HepG2 (cell line): ENCODE measurements at regions not wholly inside any gene's neighbourhood (a gene's known extent, or its start where the extent isn't known, plus 50 kb on each side); places are given as distances from the start of the nearest gene placed in this dataset.
A peak's percentile ranks its signal among the peaks of the same experiment; 100 is the strongest.

Source experiments
- ATAC-seq: fragments of 200-7000 bp; cut with Tn5 transposase; 3 replicates; pipeline ENCODE4 v1.9.1; 2020; ENCODE audit warnings: mild to moderate bottlenecking, moderate library complexity
- BruUV-seq: library from RNA; stranded (reverse); fragments of 400-500 nt; replicated peaks from 2 replicates; lab custom pipeline; 2021; lab: Mats Ljungman, UMichigan
- CTCF ChIA-PET: fragments of 300-600 bp; formaldehyde crosslinking; extraction: SDS; loops from one replicate; lab custom pipeline; 2021; ENCODE audit warnings: low total read pairs, inconsistent platforms, low intra/inter-chr PET ratio; lab: Yijun Ruan, JAX
- POLR2A ChIA-PET: fragments of 350-600 bp; sonication (Branson Sonifier 250); formaldehyde crosslinking; loops from one replicate; lab custom pipeline; 2020; ENCODE audit warnings: antibody characterized with exemption, inconsistent platforms; lab: Yijun Ruan, JAX
- DNase-seq: peaks from one replicate; pipeline ENCODE4 v3.0.0-alpha.2; 2015; ENCODE audit warnings: low spot score
- FAIRE-seq: peaks from 3 replicates; lab custom pipeline; 2011; peaks lifted over from hg19 to GRCh38; lab: Jason Lieb, UNC
- H2AFZ ChIP-seq: one replicate; pipeline ENCODE4 v1.6.1; 2011; ENCODE audit warnings: low read length, inconsistent platforms
- H3K27ac ChIP-seq: fragments of 300-600 bp; 3 replicates; pipeline ENCODE4 v1.8.0; 2011; ENCODE audit warnings: mixed run types, mild to moderate bottlenecking, mixed read lengths, low read length, inconsistent platforms; ENCODE audit not compliant: insufficient read depth; ENCODE audit errors: extremely low read length
- H3K27me3 ChIP-seq, 2 experiments: fragments of 200-600 bp in 1 of 2; 2 replicates in 1 of 2; 3 replicates in 1 of 2; pipeline versions ENCODE4 v1.6.0 to v1.8.0; 2011; ENCODE audit warnings: low read length in 2 of 2, mild to moderate bottlenecking in 2 of 2, moderate library complexity in 2 of 2, inconsistent platforms in 1 of 2; ENCODE audit not compliant: insufficient read depth in 2 of 2, control insufficient read depth in 1 of 2
- H3K36me3 ChIP-seq, 2 experiments: fragments of 200-600 bp in 1 of 2; replicated peaks in 1 of 2; 2 replicates in 1 of 2; 3 replicates in 1 of 2; pipeline versions ENCODE4 v1.5.1 to v1.8.0; 2011; ENCODE audit warnings: low read length in 2 of 2, inconsistent platforms in 1 of 2; ENCODE audit not compliant: insufficient read depth in 2 of 2, control insufficient read depth in 1 of 2
- H3K4me1 ChIP-seq: 2 replicates; pipeline ENCODE4 v1.5.1; 2012; ENCODE audit warnings: low read length, inconsistent platforms; ENCODE audit not compliant: insufficient read depth
- H3K4me2 ChIP-seq: 2 replicates; pipeline ENCODE4 v1.6.0; 2011; ENCODE audit warnings: low read depth, low read length, inconsistent platforms
- H3K4me3 ChIP-seq, 3 experiments: fragments of 200-600 bp in 1 of 3; sonication (generic), shearing (Covaris generic) in 1 of 3; replicated peaks in 1 of 3; 2 replicates each; pipeline ENCODE4 v1.5.1; 2011 to 2016; ENCODE audit warnings: low read length in 3 of 3, inconsistent platforms in 2 of 3, low read depth in 2 of 3, mild to moderate bottlenecking in 2 of 3, control low read depth in 1 of 3, mixed read lengths in 1 of 3; ENCODE audit not compliant: insufficient read depth in 1 of 3
- H3K79me2 ChIP-seq: one replicate; pipeline ENCODE4 v1.6.1; 2011; ENCODE audit warnings: low read length, inconsistent platforms; ENCODE audit not compliant: insufficient read depth
- H3K9ac ChIP-seq: 2 replicates; pipeline ENCODE4 v1.6.0; 2011; ENCODE audit warnings: mild to moderate bottlenecking, low read depth, low read length, inconsistent platforms; ENCODE audit not compliant: insufficient read depth
- H3K9me3 ChIP-seq: 2 replicates; pipeline ENCODE4 v1.5.1; 2012; ENCODE audit warnings: mild to moderate bottlenecking, low read length
- H4K20me1 ChIP-seq: 2 replicates; pipeline ENCODE4 v1.6.0; 2011; ENCODE audit warnings: inconsistent platforms, mild to moderate bottlenecking, low read length, moderate library complexity; ENCODE audit not compliant: insufficient read depth
- ATF7 ChIP-seq, 2 experiments: fragments of 450-650 bp in 1 of 2; sonication (generic) in 1 of 2; formaldehyde crosslinking in 1 of 2; IDR thresholded peaks; 2 replicates each; pipeline versions ENCODE4 v1.4.0 to v1.6.1; 2016 to 2020; ENCODE audit warnings: antibody characterized with exemption in 1 of 2, mild to moderate bottlenecking in 1 of 2, missing genetic modification reagents in 1 of 2
- CREB1 ChIP-seq, 2 experiments: fragments of 450-650 bp in 1 of 2; IDR thresholded peaks; 2 replicates each; pipeline ENCODE4 v1.6.1; 2016 to 2017; ENCODE audit warnings: control low read depth in 1 of 2, mild to moderate bottlenecking in 1 of 2, missing compliant biosample characterization in 1 of 2, missing genetic modification characterization in 1 of 2
- IKZF5 ChIP-seq: IDR thresholded peaks from 2 replicates; pipeline ENCODE4 v1.6.1; 2018; ENCODE audit warnings: missing genetic modification reagents, mild to moderate bottlenecking, missing compliant biosample characterization
- KAT2B ChIP-seq: fragments of 150-350 bp; IDR thresholded peaks from 2 replicates; pipeline ENCODE4 v1.6.1; 2014; ENCODE audit warnings: low read depth, low read length, borderline replicate concordance
- PRPF4 ChIP-seq: fragments of 200-400 bp; formaldehyde crosslinking; IDR thresholded peaks from 2 replicates; pipeline ENCODE4 v1.6.1; 2016; ENCODE audit warnings: low read length, low read depth; ENCODE audit not compliant: poor library complexity, severe bottlenecking
- SIN3B ChIP-seq: fragments of 150-350 bp; IDR thresholded peaks from 2 replicates; pipeline ENCODE4 v1.6.1; 2014; ENCODE audit warnings: low read length
- SIX4 ChIP-seq: sonication (generic); formaldehyde crosslinking; IDR thresholded peaks from 2 replicates; pipeline ENCODE4 v1.4.0; 2020; ENCODE audit warnings: missing genetic modification reagents
- SKIL ChIP-seq: sonication (generic); formaldehyde crosslinking; IDR thresholded peaks from 2 replicates; pipeline ENCODE4 v1.8.0; 2022; ENCODE audit warnings: missing genetic modification reagents, mild to moderate bottlenecking, moderate library complexity, borderline replicate concordance
- ZFP37 ChIP-seq: sonication (generic); formaldehyde crosslinking; IDR thresholded peaks from 2 replicates; pipeline ENCODE4 v1.4.0; 2020; ENCODE audit warnings: missing genetic modification reagents, borderline replicate concordance
- ZNF280B ChIP-seq: sonication (generic); formaldehyde crosslinking; IDR thresholded peaks from 2 replicates; pipeline ENCODE4 v1.5.0; 2020; ENCODE audit warnings: missing genetic modification reagents, mild to moderate bottlenecking, borderline replicate concordance
- ZNF343 ChIP-seq: sonication (generic); formaldehyde crosslinking; IDR thresholded peaks from 2 replicates; pipeline ENCODE4 v1.4.0; 2020; ENCODE audit warnings: mild to moderate bottlenecking, missing genetic modification reagents
- ZNF350 ChIP-seq: sonication (generic); formaldehyde crosslinking; IDR thresholded peaks from 2 replicates; pipeline ENCODE4 v1.4.0; 2020; ENCODE audit warnings: mild to moderate bottlenecking, low read depth, missing genetic modification reagents, borderline replicate concordance
- ZNF883 ChIP-seq: sonication (generic); formaldehyde crosslinking; IDR thresholded peaks from 2 replicates; pipeline ENCODE4 v1.5.1; 2020; ENCODE audit warnings: mild to moderate bottlenecking, missing genetic modification reagents; ENCODE audit errors: not compliant biosample characterization
- WGBS: methylation state at CpG from one replicate; pipeline ENCODE4 v1.1.6; 2017; ENCODE audit warnings: low lambda C conversion rate; 5-methylcytosine and 5-hydroxymethylcytosine counted together
- in situ Hi-C: cut with HindIII; loops from 2 replicates; pipeline ENCODE4 v1.10.0; 2017; ENCODE audit warnings: low pct_unique_long_range_greater_than_20kb; ENCODE audit not compliant: extremely low pct_ligation_motif_present
- intact Hi-C: fragments of 100-400 bp; cut with micrococcal nuclease; formaldehyde crosslinking; loops from one replicate; pipeline ENCODE4 v1.10.0; 2022; ENCODE audit not compliant: unreplicated experiment
- TF ChIP-seq, protein P1 (sequence below): sonication (generic); formaldehyde crosslinking; IDR thresholded peaks from 2 replicates; pipeline ENCODE4 v1.5.1; 2020; ENCODE audit warnings: missing genetic modification reagents, mild to moderate bottlenecking, borderline replicate concordance

- no peaks in the 10 kb centered on the region for H4K20me1 ChIP-seq
- TF ChIP-seq IKZF5 (CRISPR knock-in tag) = no peak
- TF ChIP-seq, protein P1, sequence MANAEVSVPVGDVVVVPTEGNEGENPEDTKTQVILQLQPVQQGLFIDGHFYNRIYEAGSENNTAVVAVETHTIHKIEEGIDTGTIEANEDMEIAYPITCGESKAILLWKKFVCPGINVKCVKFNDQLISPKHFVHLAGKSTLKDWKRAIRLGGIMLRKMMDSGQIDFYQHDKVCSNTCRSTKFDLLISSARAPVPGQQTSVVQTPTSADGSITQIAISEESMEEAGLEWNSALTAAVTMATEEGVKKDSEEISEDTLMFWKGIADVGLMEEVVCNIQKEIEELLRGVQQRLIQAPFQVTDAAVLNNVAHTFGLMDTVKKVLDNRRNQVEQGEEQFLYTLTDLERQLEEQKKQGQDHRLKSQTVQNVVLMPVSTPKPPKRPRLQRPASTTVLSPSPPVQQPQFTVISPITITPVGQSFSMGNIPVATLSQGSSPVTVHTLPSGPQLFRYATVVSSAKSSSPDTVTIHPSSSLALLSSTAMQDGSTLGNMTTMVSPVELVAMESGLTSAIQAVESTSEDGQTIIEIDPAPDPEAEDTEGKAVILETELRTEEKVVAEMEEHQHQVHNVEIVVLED (CRISPR knock-in tag) = no peak
- TF ChIP-seq ZNF350 = no peak
- TF ChIP-seq ZFP37 (CRISPR knock-in tag) = no peak
- no peak for TF ChIP-seq PRPF4
- no peak for TF ChIP-seq ZNF343 (CRISPR knock-in tag)
- TF ChIP-seq CREB1 (IDR thresholded peaks at IDR 0.05) = 0 out of 2 replicates have a peak, but pooled peaks have one; percentile 2
- TF ChIP-seq CREB1 (CRISPR knock-in tag; IDR thresholded peaks at IDR 0.05) = no peak
- TF ChIP-seq KAT2B = no peak
- no peak for TF ChIP-seq SIN3B
- no peak for TF ChIP-seq ZNF280B (CRISPR knock-in tag)
- peak; percentile 95 for TF ChIP-seq ATF7 (IDR thresholded peaks at IDR 0.05)
- TF ChIP-seq ATF7 (CRISPR knock-in tag; IDR thresholded peaks at IDR 0.05) = no peak
- no peak for TF ChIP-seq SKIL (CRISPR knock-in tag)
- no peak for TF ChIP-seq SIX4
- TF ChIP-seq ZNF883 (CRISPR knock-in tag) = no peak
- no peaks in the 10 kb centered on the region for H3K27me3 ChIP-seq
- ChIA-PET CTCF (no interaction called here), POLR2A (no interaction called here)
- DNase-seq (no peak), FAIRE-seq (no peak), ATAC-seq (no peak)
- no peak overlapping the region for H3K4me2 ChIP-seq
- H3K27ac ChIP-seq = no peak overlapping the region
- H3K9me3 ChIP-seq = no peaks in the 10 kb centered on the region
- BruUV-seq = no TSS peak
- no peak overlapping the region for H2AFZ ChIP-seq
- 4% methylated on average over 2 of the region's 2 CpGs for WGBS
- no peaks in the 10 kb centered on the region for H3K36me3 ChIP-seq
- no peaks in the 10 kb centered on the region for H3K4me1 ChIP-seq
- H3K4me3 ChIP-seq = no peak overlapping the region
- no peaks in the 10 kb centered on the region for H3K79me2 ChIP-seq
- intact Hi-C loops (no loop called here), in situ Hi-C loops (no loop called here)
- H3K9ac ChIP-seq = no peak overlapping the region
These were observed 1292.0 kb upstream of the PCDH9 start for GRCh38 chr13:68522184-68522583.
